ENCODE measurements at regions not wholly inside any gene's neighbourhood (a gene's known extent, or its start where the extent isn't known, plus 50 kb on each side); places are given as distances from the start of the nearest gene placed in this dataset.

- H3K27ac ChIP-seq: no peak overlapping the region
- TF ChIP-seq CTCF (IDR thresholded peaks at IDR 0.05) (no peak), POLR2A (IDR thresholded peaks at IDR 0.05) (no peak)
- no peaks in the 10 kb centered on the region for H3K36me3 ChIP-seq
- H3K27me3 ChIP-seq: no peaks in the 10 kb centered on the region
- 16 to 25% methylated on average over 2 of the region's 2 CpGs for WGBS, 2 donors
- intact Hi-C loops (cut with DNase I): no loop called here
- DNase-seq: no peak
- H3K4me1 ChIP-seq: no peaks in the 10 kb centered on the region
- no peak overlapping the region for H3K4me3 ChIP-seq (replicated peaks in 1 of 3)
- no peaks in the 10 kb centered on the region for H3K9me3 ChIP-seq
Measured at GRCh38 chr1:36711480-36711879, 228.8 kb upstream of the CSF3R start.

- H3K27ac ChIP-seq: no peak overlapping the region
- WGBS, 2 donors: 13 to 19% methylated on average over 5 of the region's 5 CpGs
- no peaks in the 10 kb centered on the region for H3K9me3 ChIP-seq
- no peak overlapping the region for H3K4me3 ChIP-seq (replicated peaks in 1 of 3)
- no peaks in the 10 kb centered on the region for H3K27me3 ChIP-seq
- DNase-seq: no peak
- no peaks in the 10 kb centered on the region for H3K4me1 ChIP-seq
- no peaks in the 10 kb centered on the region for H3K36me3 ChIP-seq
- no peak for TF ChIP-seq POLR2A (IDR thresholded peaks at IDR 0.05)
- no peak for TF ChIP-seq CTCF (IDR thresholded peaks at IDR 0.05)
- intact Hi-C loops (cut with DNase I): no loop called here
Measured at GRCh38 chr1:36710951-36711350, 228.2 kb upstream of the CSF3R start.

- Histone ChIP-seq H3K4me1 (no peaks in the 10 kb centered on the region), H3K27me3 (no peaks in the 10 kb centered on the region), H3K27ac (no peak overlapping the region), H3K36me3 (no peaks in the 10 kb centered on the region), H3K9me3 (no peaks in the 10 kb centered on the region), H3K4me3 (replicated peaks in 1 of 3) (no peak overlapping the region)
- no peak for TF ChIP-seq POLR2A (IDR thresholded peaks at IDR 0.05)
- no peak for TF ChIP-seq CTCF (IDR thresholded peaks at IDR 0.05)
- intact Hi-C loops (cut with DNase I): loop anchor here (5.0 kb wide), 1 partner anchor 722 kb away; no protein-coding TSS in a partner anchor
- WGBS, 2 donors: 36% methylated on average over 17 of the region's 17 CpGs
- no peak for DNase-seq
Measured at GRCh38 chr1:36709869-36710481, 227.3 kb upstream of the CSF3R start.

GRCh38 chr1:36708587-36708986 lies 225.9 kb upstream of the CSF3R start:
- H3K36me3 ChIP-seq: no peaks in the 10 kb centered on the region
- H3K27me3 ChIP-seq: no peaks in the 10 kb centered on the region
- 81 to 83% methylated on average over 7 of the region's 7 CpGs for WGBS, 2 donors
- no peak for TF ChIP-seq CTCF (IDR thresholded peaks at IDR 0.05)
- no peak for TF ChIP-seq POLR2A (IDR thresholded peaks at IDR 0.05)
- no peak overlapping the region for H3K27ac ChIP-seq
- H3K4me1 ChIP-seq: no peaks in the 10 kb centered on the region
- intact Hi-C loops (cut with DNase I): loop anchor here (5.0 kb wide), 1 partner anchor 724 kb away; no protein-coding TSS in a partner anchor
- no peaks in the 10 kb centered on the region for H3K9me3 ChIP-seq
- H3K4me3 ChIP-seq (replicated peaks in 1 of 3): no peak overlapping the region
- no peak for DNase-seq

- H3K27ac ChIP-seq: no peak overlapping the region
- no peaks in the 10 kb centered on the region for H3K36me3 ChIP-seq
- DNase-seq: no peak
- 64 to 78% methylated on average over 2 of the region's 2 CpGs for WGBS, 2 donors
- no peaks in the 10 kb centered on the region for H3K4me1 ChIP-seq
- intact Hi-C loops (cut with DNase I): loop anchor here (5.0 kb wide), 1 partner anchor 725 kb away; no protein-coding TSS in a partner anchor
- H3K4me3 ChIP-seq (replicated peaks in 1 of 3): no peak overlapping the region
- TF ChIP-seq CTCF (IDR thresholded peaks at IDR 0.05): no peak
- no peak for TF ChIP-seq POLR2A (IDR thresholded peaks at IDR 0.05)
- no peaks in the 10 kb centered on the region for H3K9me3 ChIP-seq
- no peaks in the 10 kb centered on the region for H3K27me3 ChIP-seq
Measured at GRCh38 chr1:36707221-36707620, 224.5 kb upstream of the CSF3R start.
